ENCODE measurements at regions not wholly inside any gene's neighbourhood (a gene's known extent, or its start where the extent isn't known, plus 50 kb on each side); places are given as distances from the start of the nearest gene placed in this dataset.

DNA sequence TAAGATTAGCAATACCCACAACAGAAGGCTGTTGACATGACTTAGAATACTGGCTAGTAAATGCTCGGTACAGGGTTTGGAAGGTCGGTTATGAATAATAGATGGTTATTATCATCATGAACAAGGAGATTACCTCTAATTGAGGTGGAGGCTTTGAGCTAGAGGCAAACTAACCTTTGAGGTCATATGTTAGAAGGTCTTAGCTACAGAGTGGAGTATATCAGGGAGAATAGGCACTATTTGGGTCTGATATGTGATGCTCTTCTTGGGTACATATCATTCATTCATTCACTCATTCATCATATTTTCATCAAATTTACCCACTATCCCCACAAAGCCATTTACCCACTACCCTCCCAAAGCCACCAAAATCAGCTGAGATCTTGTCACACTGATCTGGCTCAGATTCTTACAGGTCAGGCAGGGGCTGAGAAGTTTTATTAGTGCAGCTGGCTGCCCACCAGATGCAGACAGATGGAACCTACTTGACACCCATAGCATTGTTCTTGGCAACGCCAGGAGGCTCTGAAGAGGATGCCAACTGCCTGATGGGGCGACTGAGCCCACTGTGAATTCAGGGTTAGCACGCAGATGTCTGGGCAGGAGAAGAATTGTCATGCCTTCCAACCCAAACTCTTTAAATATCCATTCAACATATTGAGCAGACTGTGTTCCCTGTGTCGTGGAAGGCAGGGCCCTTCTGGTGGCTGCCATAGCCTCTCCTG, 90.2 kb upstream of the SH3PXD2B start:
- ATAC-seq (no peak), FAIRE-seq (no peak), DNase-seq (ENCODE audit: extremely low read depth in 1 of 4, low spot score in 3 of 4) (no peak)
- Histone ChIP-seq H3K36me3 (ENCODE audit: control insufficient read depth, insufficient read depth, low read length) (no peaks in the 10 kb centered on the region), H2AFZ (ENCODE audit: low read depth, low read length) (no peak overlapping the region), H3K9me3 (replicated peaks; ENCODE audit: control insufficient read depth, insufficient read depth, low read depth, low read length) (no peaks in the 10 kb centered on the region), H3K27me3 (ENCODE audit: control insufficient read depth in 2 of 2, insufficient read depth in 2 of 2, low read length in 2 of 2) (peaks cover 14 to 57% of the 10 kb centered on the region in 2 experiments; a peak in 3 of 5 replicates), H3K27ac (ENCODE audit: extremely low read depth, low read depth, low read length) (no peak overlapping the region), H3K4me1 (replicated peaks in 1 of 2; ENCODE audit: control insufficient read depth in 2 of 2, insufficient read depth in 2 of 2, low read length in 2 of 2) (peaks cover 0 to 5% of the 10 kb centered on the region in 2 experiments; a peak in 1 of 5 replicates), H3K79me2 (ENCODE audit: control insufficient read depth, insufficient read depth, low read length) (no peaks in the 10 kb centered on the region), H3K9ac (ENCODE audit: insufficient read depth in 1 of 2, low read depth in 2 of 2, low read length in 2 of 2) (no peak overlapping the region), H3K4me3 (no peak overlapping the region), H3K4me2 (ENCODE audit: insufficient read depth, low read length) (no peak overlapping the region), H4K20me1 (replicated peaks; ENCODE audit: control insufficient read depth, insufficient read depth, low read length) (peaks cover 4% of the 10 kb centered on the region; the same call in 1 of the 2 replicates), H3K9me1 (ENCODE audit: control insufficient read depth, insufficient read depth, low read length) (no peaks in the 10 kb centered on the region)
- intact Hi-C loops (cut with micrococcal nuclease), result no loop called here
- WGBS (ENCODE audit: insufficient coverage, low coverage, missing lambda C conversion rate), result 3% methylated on average over 6 of the region's 6 CpGs
- in situ Hi-C loops (cut with MboI), result no loop called here
- POLR2A ChIA-PET, result interaction anchor here (0.6 to 1.1 kb wide), 2 partner anchors 13 to 796 kb away, joined by 3 to 4 read pairs; no protein-coding TSS in a partner anchor
- TF ChIP-seq MIER1 (IDR thresholded peaks at IDR 0.05; ENCODE audit: low read depth) (no peak), ZNF512 (tag; IDR thresholded peaks at IDR 0.05) (no peak), TCFL5 (CRISPR knock-in tag; conservative IDR thresholded peaks at IDR 0.05) (no peak), CEBPG (CRISPR knock-in tag; IDR thresholded peaks at IDR 0.05) (no peak), CEBPG (tag; conservative IDR thresholded peaks at IDR 0.05 in 1 of 2, IDR thresholded peaks at IDR 0.05 in 1 of 2) (no peak), TBP (optimal IDR thresholded peaks at IDR 0.05; ENCODE audit: low read depth, low read length) (no peak)
- CTCF ChIA-PET (ENCODE audit: low intra/inter-chr PET ratio), result no interaction called here
- no TSS peak for BruUV-seq (replicated peaks)
